ENCODE measurements at regions not wholly inside any gene's neighbourhood (a gene's known extent, or its start where the extent isn't known, plus 50 kb on each side); places are given as distances from the start of the nearest gene placed in this dataset.

DNA sequence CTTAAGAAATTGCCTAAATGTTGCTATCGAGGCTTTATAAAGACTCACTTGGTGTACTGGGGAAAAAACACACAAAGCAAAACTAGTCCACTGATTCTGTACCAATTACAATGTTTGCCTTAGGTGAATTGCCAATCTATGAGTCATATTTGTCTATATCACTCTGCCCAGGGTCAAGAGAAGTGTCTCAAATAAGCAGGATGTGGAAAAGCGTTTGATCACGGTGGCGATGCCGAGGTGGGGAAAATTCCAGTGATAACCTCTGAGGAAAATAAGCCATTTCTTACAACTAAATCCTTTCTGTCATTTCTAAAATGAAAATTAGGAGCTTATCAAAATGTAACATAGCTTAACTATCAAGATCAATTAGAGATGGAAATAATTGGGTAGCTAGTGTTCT, 148.6 kb upstream of the DIO3 start:
- Mint-ChIP-seq H3K9me3 (peaks cover 0 to 2% (median 2%) of the 10 kb centered on the region in 7 donors), H3K4me1 (no peaks in the 10 kb centered on the region), H3K36me3 (no peaks in the 10 kb centered on the region), H3K27me3 (ENCODE audit: low read depth in 3 of 3) (peaks cover 3 to 10% (median 4%) of the 10 kb centered on the region in 3 donors), H3K27ac (no peak overlapping the region), H3K4me3 (no peak overlapping the region)
- Histone ChIP-seq H3K27ac (ENCODE audit: low read depth in 1 of 2, low read length in 2 of 2) (no peak overlapping the region), H3K27me3 (ENCODE audit: control insufficient read depth in 2 of 2, insufficient read depth in 2 of 2, low read length in 2 of 2) (no peaks in the 10 kb centered on the region), H3K4me1 (ENCODE audit: control insufficient read depth in 1 of 2, insufficient read depth in 2 of 2, low read length in 2 of 2) (no peaks in the 10 kb centered on the region), H4K20me1 (ENCODE audit: insufficient read depth, low read length) (no peaks in the 10 kb centered on the region), H3K79me2 (ENCODE audit: insufficient read depth, low read length) (no peaks in the 10 kb centered on the region), H2AFZ (ENCODE audit: insufficient read depth, low read depth, low read length, poor library complexity, severe bottlenecking) (no peak overlapping the region), H3K9ac (ENCODE audit: insufficient read depth, low read length, poor library complexity, severe bottlenecking) (no peak overlapping the region), H3K36me3 (replicated peaks in 1 of 2; ENCODE audit: control insufficient read depth in 1 of 2, insufficient read depth in 2 of 2, low read length in 2 of 2) (no peaks in the 10 kb centered on the region), H3K4me3 (replicated peaks in 1 of 3; ENCODE audit: low read depth in 2 of 3, low read length in 3 of 3) (no peak overlapping the region), H3K4me2 (replicated peaks; ENCODE audit: extremely low read depth, low read length, poor library complexity, severe bottlenecking) (no peak overlapping the region), H3K9me3 (replicated peaks in 1 of 2; ENCODE audit: control insufficient read depth in 1 of 2, insufficient read depth in 1 of 2, low read length in 2 of 2) (no peaks in the 10 kb centered on the region)
- no peak for DNase-seq
- TF ChIP-seq, protein P1, sequence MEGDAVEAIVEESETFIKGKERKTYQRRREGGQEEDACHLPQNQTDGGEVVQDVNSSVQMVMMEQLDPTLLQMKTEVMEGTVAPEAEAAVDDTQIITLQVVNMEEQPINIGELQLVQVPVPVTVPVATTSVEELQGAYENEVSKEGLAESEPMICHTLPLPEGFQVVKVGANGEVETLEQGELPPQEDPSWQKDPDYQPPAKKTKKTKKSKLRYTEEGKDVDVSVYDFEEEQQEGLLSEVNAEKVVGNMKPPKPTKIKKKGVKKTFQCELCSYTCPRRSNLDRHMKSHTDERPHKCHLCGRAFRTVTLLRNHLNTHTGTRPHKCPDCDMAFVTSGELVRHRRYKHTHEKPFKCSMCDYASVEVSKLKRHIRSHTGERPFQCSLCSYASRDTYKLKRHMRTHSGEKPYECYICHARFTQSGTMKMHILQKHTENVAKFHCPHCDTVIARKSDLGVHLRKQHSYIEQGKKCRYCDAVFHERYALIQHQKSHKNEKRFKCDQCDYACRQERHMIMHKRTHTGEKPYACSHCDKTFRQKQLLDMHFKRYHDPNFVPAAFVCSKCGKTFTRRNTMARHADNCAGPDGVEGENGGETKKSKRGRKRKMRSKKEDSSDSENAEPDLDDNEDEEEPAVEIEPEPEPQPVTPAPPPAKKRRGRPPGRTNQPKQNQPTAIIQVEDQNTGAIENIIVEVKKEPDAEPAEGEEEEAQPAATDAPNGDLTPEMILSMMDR (IDR thresholded peaks at IDR 0.05): no peak
- no CpG with 5 or more reads among the region's 5 CpGs for WGBS (ENCODE audit: insufficient coverage)
- intact Hi-C loops (cut with micrococcal nuclease): no loop called here

GRCh38 chr14:101417434-101417833, 143.9 kb upstream of the DIO3 start:
- H3K9me3 Mint-ChIP-seq: peaks cover 0 to 5% (median 2%) of the 10 kb centered on the region in 7 donors
- no peak for DNase-seq
- Histone ChIP-seq H3K9ac (ENCODE audit: insufficient read depth, low read length, poor library complexity, severe bottlenecking) (no peak overlapping the region), H3K36me3 (replicated peaks in 1 of 2; ENCODE audit: control insufficient read depth in 1 of 2, insufficient read depth in 2 of 2, low read length in 2 of 2) (no peaks in the 10 kb centered on the region), H3K79me2 (ENCODE audit: insufficient read depth, low read length) (no peaks in the 10 kb centered on the region), H3K27me3 (ENCODE audit: control insufficient read depth in 2 of 2, insufficient read depth in 2 of 2, low read length in 2 of 2) (no peaks in the 10 kb centered on the region), H3K4me1 (ENCODE audit: control insufficient read depth in 1 of 2, insufficient read depth in 2 of 2, low read length in 2 of 2) (no peaks in the 10 kb centered on the region), H4K20me1 (ENCODE audit: insufficient read depth, low read length) (no peaks in the 10 kb centered on the region), H3K4me3 (replicated peaks in 1 of 3; ENCODE audit: low read depth in 2 of 3, low read length in 3 of 3) (no peak overlapping the region), H3K27ac (ENCODE audit: low read depth in 1 of 2, low read length in 2 of 2) (no peak overlapping the region), H3K9me3 (replicated peaks in 1 of 2; ENCODE audit: control insufficient read depth in 1 of 2, insufficient read depth in 1 of 2, low read length in 2 of 2) (no peaks in the 10 kb centered on the region), H3K4me2 (replicated peaks; ENCODE audit: extremely low read depth, low read length, poor library complexity, severe bottlenecking) (no peak overlapping the region), H2AFZ (ENCODE audit: insufficient read depth, low read depth, low read length, poor library complexity, severe bottlenecking) (no peak overlapping the region)
- H3K4me1 Mint-ChIP-seq: no peaks in the 10 kb centered on the region
- no CpG with 5 or more reads among the region's 1 CpG for WGBS (ENCODE audit: insufficient coverage)
- intact Hi-C loops (cut with micrococcal nuclease): no loop called here
- H3K27ac Mint-ChIP-seq: no peak overlapping the region
- no peak overlapping the region for H3K4me3 Mint-ChIP-seq
- TF ChIP-seq, protein P1 (IDR thresholded peaks at IDR 0.05): no peak
- H3K36me3 Mint-ChIP-seq: no peaks in the 10 kb centered on the region
- H3K27me3 Mint-ChIP-seq (ENCODE audit: low read depth in 3 of 3): peaks cover 9 to 24% (median 15%) of the 10 kb centered on the region in 3 donors

All from CD14-positive monocyte (primary cell).